ENCODE measurements at regions not wholly inside any gene's neighbourhood (a gene's known extent, or its start where the extent isn't known, plus 50 kb on each side); places are given as distances from the start of the nearest gene placed in this dataset.

DNA sequence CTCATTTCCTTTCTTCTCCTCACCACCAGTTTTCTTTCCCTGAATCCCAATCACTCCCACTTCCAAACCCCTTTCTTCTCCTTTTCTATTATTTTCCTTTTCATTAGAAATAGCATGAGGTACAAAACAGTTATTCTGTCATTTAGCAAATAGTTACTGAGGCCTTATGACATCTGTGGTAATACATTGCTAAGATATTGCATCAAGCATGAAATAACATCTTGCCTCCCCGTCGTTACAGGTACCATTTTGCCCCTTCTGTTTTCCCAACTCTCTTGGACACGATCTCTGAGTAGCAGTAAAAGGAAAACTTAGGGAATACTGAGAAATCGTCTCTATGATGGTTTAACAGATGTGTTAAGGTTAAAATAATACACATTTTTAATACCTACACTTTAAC is 175.8 kb upstream of the SOX5 start:
- Histone ChIP-seq H3K14ac (replicated peaks; ENCODE audit: low read depth, low read length) (no peak overlapping the region), H3K4me3 (ENCODE audit: insufficient read depth, low read depth, low read length) (no peak overlapping the region), H2AK9ac (replicated peaks; ENCODE audit: low read depth, low read length, poor library complexity) (no peak overlapping the region), H3K4me2 (ENCODE audit: low read depth, low read length) (no peak overlapping the region), H3K9me3 (ENCODE audit: control insufficient read depth, insufficient read depth, low read length) (no peaks in the 10 kb centered on the region), H4K8ac (ENCODE audit: low read depth in 2 of 2, low read length in 2 of 2) (no peak overlapping the region), H3K36me3 (ENCODE audit: control insufficient read depth, insufficient read depth, low read length) (no peaks in the 10 kb centered on the region), H3K9me1 (ENCODE audit: insufficient read depth, low read length) (no peaks in the 10 kb centered on the region), H2BK120ac (ENCODE audit: low read depth, low read length) (no peak overlapping the region), H3K23ac (ENCODE audit: low read depth, low read length) (no peak overlapping the region), H3K9ac (ENCODE audit: low read depth, low read length) (no peak overlapping the region), H4K91ac (ENCODE audit: insufficient read depth, low read depth, low read length) (no peak overlapping the region), H3K27ac (ENCODE audit: insufficient read depth, low read length) (no peak overlapping the region), H4K20me1 (ENCODE audit: insufficient read depth, low read length) (no peaks in the 10 kb centered on the region), H3K56ac (ENCODE audit: extremely low read depth, insufficient read depth, low read length) (no peak overlapping the region), H2BK15ac (ENCODE audit: low read depth, low read length) (no peak overlapping the region), H4K5ac (ENCODE audit: low read depth, low read length) (no peak overlapping the region), H2BK20ac (ENCODE audit: low read depth, low read length) (no peak overlapping the region), H3K4ac (ENCODE audit: low read depth, low read length) (no peak overlapping the region), H3K27me3 (ENCODE audit: control insufficient read depth, insufficient read depth, low read length) (no peaks in the 10 kb centered on the region), H2BK5ac (ENCODE audit: low read depth, low read length, poor library complexity, severe bottlenecking) (no peak overlapping the region), H3K18ac (ENCODE audit: low read depth, low read length) (no peak overlapping the region), H3K79me1 (ENCODE audit: low read depth in 1 of 2, low read length in 2 of 2) (no peaks in the 10 kb centered on the region), H2AFZ (replicated peaks; ENCODE audit: low read length, poor library complexity) (no peak overlapping the region), H2AK5ac (ENCODE audit: low read depth, low read length) (no peak overlapping the region), H3K4me1 (ENCODE audit: control insufficient read depth, insufficient read depth, low read length) (no peaks in the 10 kb centered on the region)
- WGBS, 2 experiments (ENCODE audit: extremely low coverage in 2 of 2, insufficient read length in 1 of 2) = no CpG with 5 or more reads among the region's 4 CpGs
- no peak for DNase-seq
- CTCF ChIA-PET = no interaction called here
- no TSS peak for BruUV-seq (replicated peaks)
- intact Hi-C loops (cut with micrococcal nuclease) = no loop called here
- in situ Hi-C loops (cut with MboI; ENCODE audit: low sequenced_read_pairs) = no loop called here
- dilution Hi-C loops (cut with HindIII; ENCODE audit: low sequenced_read_pairs, unreplicated experiment) = no loop called here
- ATAC-seq (ENCODE audit: low read depth) = no peak
- POLR2A ChIA-PET (ENCODE audit: unreplicated experiment) = no interaction called here
- TF ChIP-seq MXI1 (IDR thresholded peaks at IDR 0.05; ENCODE audit: borderline replicate concordance, low read depth, low read length) (no peak), SMC3 (IDR thresholded peaks at IDR 0.05; ENCODE audit: low read depth, low read length) (no peak), MAFK (IDR thresholded peaks at IDR 0.05; ENCODE audit: low read depth, low read length) (no peak), RCOR1 (IDR thresholded peaks at IDR 0.05; ENCODE audit: insufficient replicate concordance, low read length) (no peak), NFE2L2 (IDR thresholded peaks at IDR 0.05; ENCODE audit: low read depth, low read length) (no peak), RAD21 (IDR thresholded peaks at IDR 0.05; ENCODE audit: low read length) (no peak), RFX5 (IDR thresholded peaks at IDR 0.05; ENCODE audit: low read depth, low read length) (no peak), POLR2A (IDR thresholded peaks at IDR 0.05; ENCODE audit: low read depth, low read length) (no peak), CHD1 (IDR thresholded peaks at IDR 0.05; ENCODE audit: low read depth, low read length) (no peak), CTCF (conservative IDR thresholded peaks at IDR 0.05; ENCODE audit: low read depth, low read length) (no peak), MAZ (IDR thresholded peaks at IDR 0.05; ENCODE audit: borderline replicate concordance, low read depth, low read length) (no peak), BHLHE40 (IDR thresholded peaks at IDR 0.05; ENCODE audit: low read depth, low read length) (no peak), ELK1 (IDR thresholded peaks at IDR 0.05; ENCODE audit: borderline replicate concordance, low read depth, low read length) (no peak)
- TF ChIP-seq, protein P1, sequence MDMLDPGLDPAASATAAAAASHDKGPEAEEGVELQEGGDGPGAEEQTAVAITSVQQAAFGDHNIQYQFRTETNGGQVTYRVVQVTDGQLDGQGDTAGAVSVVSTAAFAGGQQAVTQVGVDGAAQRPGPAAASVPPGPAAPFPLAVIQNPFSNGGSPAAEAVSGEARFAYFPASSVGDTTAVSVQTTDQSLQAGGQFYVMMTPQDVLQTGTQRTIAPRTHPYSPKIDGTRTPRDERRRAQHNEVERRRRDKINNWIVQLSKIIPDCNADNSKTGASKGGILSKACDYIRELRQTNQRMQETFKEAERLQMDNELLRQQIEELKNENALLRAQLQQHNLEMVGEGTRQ (IDR thresholded peaks at IDR 0.05; ENCODE audit: low read depth, low read length) = no peak

All from IMR-90 (cell line).